ENCODE measurements at regions not wholly inside any gene's neighbourhood (a gene's known extent, or its start where the extent isn't known, plus 50 kb on each side); places are given as distances from the start of the nearest gene placed in this dataset.

- DNase-seq: no peak
Measured at GRCh38 chr17:83144421-83145357, 65.3 kb downstream of the METRNL start.

GRCh38 chr17:83145358-83145738, 65.9 kb downstream of the METRNL start:
- DNase-seq: no peak

GRCh38 chr17:83145831-83146230, 66.4 kb downstream of the METRNL start:
- no peak for DNase-seq

GRCh38 chr17:83146347-83146746, 66.9 kb downstream of the METRNL start:
- DNase-seq: no peak

GRCh38 chr17:83147280-83147679, 67.9 kb downstream of the METRNL start:
- DNase-seq: peak; percentile 13 to 16

- no peak for DNase-seq
Measured at GRCh38 chr17:83148317-83149028, 69.1 kb downstream of the METRNL start.

GRCh38 chr17:83149029-83149725, 69.8 kb downstream of the METRNL start:
- no peak for DNase-seq

GRCh38 chr17:83149761-83150251, 70.4 kb downstream of the METRNL start:
- no peak for DNase-seq

- DNase-seq: no peak
Measured at GRCh38 chr17:83150369-83151055, 71.1 kb downstream of the METRNL start.

GRCh38 chr17:83151056-83151441, 71.6 kb downstream of the METRNL start:
- no peak for DNase-seq

GRCh38 chr17:83151442-83152226, 72.2 kb downstream of the METRNL start:
- DNase-seq: no peak

- no peak for DNase-seq
Measured at GRCh38 chr17:83152227-83152744, 72.9 kb downstream of the METRNL start.

GRCh38 chr17:83152745-83153611, 73.6 kb downstream of the METRNL start:
- DNase-seq: no peak

- DNase-seq: no peak
Measured at GRCh38 chr17:83153681-83154310, 74.4 kb downstream of the METRNL start.

GRCh38 chr17:83154311-83155127, 75.1 kb downstream of the METRNL start:
- DNase-seq: no peak

GRCh38 chr17:83155128-83156121, 76.0 kb downstream of the METRNL start:
- DNase-seq: peak; percentile 57 to 67

GRCh38 chr17:83156408-83156807, 77.0 kb downstream of the METRNL start:
- no peak for DNase-seq

All from AML-193 (cell line).